Erythroblast (primary cell): ENCODE measurements at regions not wholly inside any gene's neighbourhood (a gene's known extent, or its start where the extent isn't known, plus 50 kb on each side); places are given as distances from the start of the nearest gene placed in this dataset.

ENCODE experiments used
- GATA1 ChIP-seq: IDR thresholded peaks from 2 replicates; pipeline ENCODE4 v1.6.1; 2011; ENCODE audit warnings: low read depth, mild to moderate bottlenecking, control low read depth, low read length, moderate library complexity
- POLR2A ChIP-seq: IDR thresholded peaks from 2 replicates; pipeline ENCODE4 v1.6.1; 2011; ENCODE audit warnings: mild to moderate bottlenecking, low read length

DNA sequence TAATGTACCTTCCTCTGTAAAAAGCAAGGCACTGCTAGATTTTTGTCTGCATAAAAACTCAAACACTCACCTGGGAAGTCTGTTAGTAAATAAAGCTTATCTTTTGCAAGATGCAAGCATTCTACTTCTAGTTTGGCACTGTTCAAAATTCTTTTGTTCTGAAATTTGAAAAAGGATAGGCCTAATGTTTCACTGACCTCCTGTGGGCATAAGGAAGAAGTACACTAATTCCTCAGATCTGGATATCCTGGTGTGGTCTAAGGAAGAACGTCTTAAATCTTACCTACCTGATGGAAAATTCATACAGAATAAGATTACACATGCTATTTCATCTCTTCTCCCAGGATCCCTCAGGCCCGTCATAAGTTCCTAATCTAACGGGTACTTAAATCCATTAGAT, 93.5 kb upstream of the CAMK1G start:
- TF ChIP-seq POLR2A (no peak), GATA1 (no peak)
